Mesendoderm (in vitro differentiated cells): ENCODE measurements at regions not wholly inside any gene's neighbourhood (a gene's known extent, or its start where the extent isn't known, plus 50 kb on each side); places are given as distances from the start of the nearest gene placed in this dataset.

Experiments used
- DNase-seq: peaks from one replicate; pipeline ENCODE4 v3.0.0; 2013
- H2AK5ac ChIP-seq: 2 replicates; pipeline ENCODE4 v1.6.1; 2013; ENCODE audit warnings: low read length, inconsistent platforms
- H2BK120ac ChIP-seq: 2 replicates; pipeline ENCODE4 v1.6.1; 2013; ENCODE audit warnings: low read depth, mild to moderate bottlenecking, low read length, moderate library complexity, mixed read lengths
- H2BK15ac ChIP-seq: replicated peaks from 2 replicates; pipeline ENCODE4 v1.6.1; 2013; ENCODE audit warnings: low read depth, mild to moderate bottlenecking, moderate library complexity
- H2BK5ac ChIP-seq: 2 replicates; pipeline ENCODE4 v1.6.1; 2013; ENCODE audit warnings: low read length, inconsistent platforms
- H3K18ac ChIP-seq: 2 replicates; pipeline ENCODE4 v1.6.1; 2013; ENCODE audit warnings: mild to moderate bottlenecking, low read length, mixed read lengths
- H3K23ac ChIP-seq: one replicate; pipeline ENCODE4 v1.6.1; 2013; ENCODE audit warnings: low read length
- H3K27ac ChIP-seq: 2 replicates; pipeline ENCODE4 v1.5.1; 2013; ENCODE audit warnings: low read depth, mild to moderate bottlenecking, inconsistent platforms, low read length, moderate library complexity
- H3K27me3 ChIP-seq: 2 replicates; pipeline ENCODE4 v1.6.1; 2013; ENCODE audit warnings: low read length, control low read depth, mild to moderate bottlenecking, inconsistent platforms; ENCODE audit not compliant: insufficient read depth, poor library complexity
- H3K36me3 ChIP-seq: 2 replicates; pipeline ENCODE4 v1.6.1; 2013; ENCODE audit warnings: low read length, inconsistent platforms; ENCODE audit not compliant: control insufficient read depth, insufficient read depth
- H3K4ac ChIP-seq: one replicate; pipeline ENCODE4 v1.6.1; 2013; ENCODE audit warnings: low read depth, mild to moderate bottlenecking, low read length, moderate library complexity
- H3K4me1 ChIP-seq: 2 replicates; pipeline ENCODE4 v1.6.1; 2013; ENCODE audit warnings: low read depth, low read length, inconsistent platforms; ENCODE audit not compliant: control insufficient read depth
- H3K4me2 ChIP-seq: 2 replicates; pipeline ENCODE4 v1.6.1; 2013; ENCODE audit warnings: low read length
- H3K4me3 ChIP-seq: 2 replicates; pipeline ENCODE4 v1.5.1; 2013; ENCODE audit warnings: mild to moderate bottlenecking, low read length
- H3K56ac ChIP-seq: one replicate; pipeline ENCODE4 v1.6.1; 2013; ENCODE audit warnings: low read length
- H3K79me1 ChIP-seq: 2 replicates; pipeline ENCODE4 v1.6.1; 2013; ENCODE audit warnings: low read length, inconsistent platforms
- H3K79me2 ChIP-seq: 2 replicates; pipeline ENCODE4 v1.6.1; 2013; ENCODE audit warnings: mild to moderate bottlenecking, low read length; ENCODE audit not compliant: control insufficient read depth, insufficient read depth
- H3K9ac ChIP-seq: 2 replicates; pipeline ENCODE4 v1.6.1; 2013; ENCODE audit warnings: low read length, inconsistent platforms
- H4K5ac ChIP-seq: one replicate; pipeline ENCODE4 v1.6.1; 2013; ENCODE audit warnings: low read length
- H4K8ac ChIP-seq: one replicate; pipeline ENCODE4 v1.6.1; 2013; ENCODE audit warnings: low read depth, mild to moderate bottlenecking, control low read depth, low read length, moderate library complexity
- WGBS: extraction: QIAGEN DNeasy Blood & Tissue Kit; methylation state at CpG from one replicate; pipeline ENCODE4 v1.1.7; 2013; ENCODE audit warnings: low lambda C conversion rate, missing lambda C conversion rate; ENCODE audit not compliant: insufficient coverage; ENCODE audit errors: extremely low coverage; 5-methylcytosine and 5-hydroxymethylcytosine counted together

DNA sequence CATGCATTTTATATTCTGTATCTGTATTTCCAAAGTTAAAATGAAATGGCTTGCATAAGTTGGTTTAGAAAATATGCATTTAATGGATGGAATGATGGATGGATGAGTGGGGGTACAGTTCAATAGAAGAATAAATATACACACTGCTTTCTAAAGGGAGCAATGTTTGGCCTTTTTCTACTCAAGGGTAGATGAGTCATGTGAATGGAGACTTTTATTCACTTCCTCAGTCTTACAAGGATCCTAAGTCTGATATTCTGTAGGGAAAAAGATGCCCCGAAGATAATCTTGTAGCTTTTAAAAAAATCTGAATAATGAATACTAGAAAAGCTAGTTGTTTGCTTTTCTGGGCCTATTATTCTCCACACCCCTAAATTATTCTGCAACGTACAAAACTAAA, 2112.1 kb downstream of the MAT2B start:
- no peak overlapping the region for H3K4ac ChIP-seq
- no peak overlapping the region for H3K23ac ChIP-seq
- no peak overlapping the region for H2BK15ac ChIP-seq
- H4K5ac ChIP-seq: no peak overlapping the region
- H3K56ac ChIP-seq: no peak overlapping the region
- no peaks in the 10 kb centered on the region for H3K79me2 ChIP-seq
- H2BK5ac ChIP-seq: no peak overlapping the region
- H3K79me1 ChIP-seq: no peaks in the 10 kb centered on the region
- no CpG with 5 or more reads among the region's 2 CpGs for WGBS
- no peak overlapping the region for H2BK120ac ChIP-seq
- H3K18ac ChIP-seq: no peak overlapping the region
- no peaks in the 10 kb centered on the region for H3K4me1 ChIP-seq
- no peak overlapping the region for H3K4me2 ChIP-seq
- no peaks in the 10 kb centered on the region for H3K27me3 ChIP-seq
- H3K9ac ChIP-seq: no peak overlapping the region
- no peak overlapping the region for H3K27ac ChIP-seq
- no peak overlapping the region for H3K4me3 ChIP-seq
- no peak for DNase-seq
- H4K8ac ChIP-seq: no peak overlapping the region
- H2AK5ac ChIP-seq: no peak overlapping the region
- no peaks in the 10 kb centered on the region for H3K36me3 ChIP-seq

- no peak overlapping the region for H3K9ac ChIP-seq
- no peak overlapping the region for H3K4ac ChIP-seq
- no peak overlapping the region for H2AK5ac ChIP-seq
- no CpG with 5 or more reads among the region's 1 CpG for WGBS
- no peak overlapping the region for H3K56ac ChIP-seq
- no peaks in the 10 kb centered on the region for H3K79me2 ChIP-seq
- H3K4me3 ChIP-seq: no peak overlapping the region
- no peak overlapping the region for H3K23ac ChIP-seq
- no peak overlapping the region for H2BK15ac ChIP-seq
- no peak overlapping the region for H2BK120ac ChIP-seq
- H3K4me1 ChIP-seq: no peaks in the 10 kb centered on the region
- no peaks in the 10 kb centered on the region for H3K79me1 ChIP-seq
- H3K4me2 ChIP-seq: no peak overlapping the region
- no peak overlapping the region for H2BK5ac ChIP-seq
- no peak overlapping the region for H4K8ac ChIP-seq
- H3K36me3 ChIP-seq: no peaks in the 10 kb centered on the region
- no peak overlapping the region for H4K5ac ChIP-seq
- H3K18ac ChIP-seq: no peak overlapping the region
- DNase-seq: no peak
- H3K27me3 ChIP-seq: no peaks in the 10 kb centered on the region
- H3K27ac ChIP-seq: no peak overlapping the region
Measured at GRCh38 chr5:165620394-165620793, 2115.0 kb downstream of the MAT2B start.

GRCh38 chr5:165622864-165623536, 2117.6 kb downstream of the MAT2B start:
- no peak overlapping the region for H3K27ac ChIP-seq
- H2BK120ac ChIP-seq: no peak overlapping the region
- H2BK5ac ChIP-seq: no peak overlapping the region
- no peaks in the 10 kb centered on the region for H3K27me3 ChIP-seq
- no peaks in the 10 kb centered on the region for H3K79me1 ChIP-seq
- H3K4ac ChIP-seq: no peak overlapping the region
- no peak overlapping the region for H4K8ac ChIP-seq
- H4K5ac ChIP-seq: no peak overlapping the region
- no peak overlapping the region for H2BK15ac ChIP-seq
- no peak overlapping the region for H3K18ac ChIP-seq
- H3K4me3 ChIP-seq: no peak overlapping the region
- H3K4me1 ChIP-seq: no peaks in the 10 kb centered on the region
- H3K9ac ChIP-seq: no peak overlapping the region
- H3K79me2 ChIP-seq: no peaks in the 10 kb centered on the region
- no peak overlapping the region for H2AK5ac ChIP-seq
- no peak overlapping the region for H3K56ac ChIP-seq
- H3K36me3 ChIP-seq: no peaks in the 10 kb centered on the region
- H3K4me2 ChIP-seq: no peak overlapping the region
- WGBS: no CpG with 5 or more reads among the region's 7 CpGs
- no peak for DNase-seq
- no peak overlapping the region for H3K23ac ChIP-seq

GRCh38 chr5:165624166-165624946, 2118.9 kb downstream of the MAT2B start:
- no peaks in the 10 kb centered on the region for H3K27me3 ChIP-seq
- H3K79me2 ChIP-seq: no peaks in the 10 kb centered on the region
- no peaks in the 10 kb centered on the region for H3K79me1 ChIP-seq
- WGBS: no CpG with 5 or more reads among the region's 8 CpGs
- no peak overlapping the region for H3K4me2 ChIP-seq
- H3K56ac ChIP-seq: no peak overlapping the region
- no peak overlapping the region for H2BK15ac ChIP-seq
- H3K4ac ChIP-seq: peak overlapping the region; percentile 36
- H2AK5ac ChIP-seq: no peak overlapping the region
- no peak for DNase-seq
- H3K27ac ChIP-seq: no peak overlapping the region
- no peak overlapping the region for H3K23ac ChIP-seq
- no peaks in the 10 kb centered on the region for H3K4me1 ChIP-seq
- no peak overlapping the region for H3K9ac ChIP-seq
- no peak overlapping the region for H3K4me3 ChIP-seq
- no peak overlapping the region for H2BK5ac ChIP-seq
- no peaks in the 10 kb centered on the region for H3K36me3 ChIP-seq
- H4K5ac ChIP-seq: no peak overlapping the region
- no peak overlapping the region for H3K18ac ChIP-seq
- H2BK120ac ChIP-seq: no peak overlapping the region
- H4K8ac ChIP-seq: no peak overlapping the region

- Histone ChIP-seq H2BK120ac (no peak overlapping the region), H3K18ac (no peak overlapping the region), H3K27me3 (no peaks in the 10 kb centered on the region), H3K79me2 (no peaks in the 10 kb centered on the region), H2AK5ac (no peak overlapping the region), H3K23ac (no peak overlapping the region), H3K56ac (no peak overlapping the region), H2BK15ac (no peak overlapping the region), H2BK5ac (no peak overlapping the region), H3K4ac (no peak overlapping the region), H3K4me3 (no peak overlapping the region), H3K4me2 (no peak overlapping the region), H4K5ac (no peak overlapping the region), H3K36me3 (no peaks in the 10 kb centered on the region), H3K27ac (no peak overlapping the region), H4K8ac (no peak overlapping the region), H3K4me1 (no peaks in the 10 kb centered on the region), H3K79me1 (no peaks in the 10 kb centered on the region), H3K9ac (no peak overlapping the region)
- no peak for DNase-seq
Measured at GRCh38 chr5:165626161-165626560, 2120.7 kb downstream of the MAT2B start.
